GM12874 (cell line): ENCODE measurements at regions not wholly inside any gene's neighbourhood (a gene's known extent, or its start where the extent isn't known, plus 50 kb on each side); places are given as distances from the start of the nearest gene placed in this dataset.
A peak's percentile ranks its signal among the peaks of the same experiment; 100 is the strongest.

Experiments
- CTCF ChIP-seq: IDR thresholded peaks from 2 replicates; pipeline ENCODE4 v1.5.1; 2011; ENCODE audit warnings: low read depth, mild to moderate bottlenecking, control low read depth, low read length, moderate library complexity; ENCODE audit not compliant: insufficient read depth

DNA sequence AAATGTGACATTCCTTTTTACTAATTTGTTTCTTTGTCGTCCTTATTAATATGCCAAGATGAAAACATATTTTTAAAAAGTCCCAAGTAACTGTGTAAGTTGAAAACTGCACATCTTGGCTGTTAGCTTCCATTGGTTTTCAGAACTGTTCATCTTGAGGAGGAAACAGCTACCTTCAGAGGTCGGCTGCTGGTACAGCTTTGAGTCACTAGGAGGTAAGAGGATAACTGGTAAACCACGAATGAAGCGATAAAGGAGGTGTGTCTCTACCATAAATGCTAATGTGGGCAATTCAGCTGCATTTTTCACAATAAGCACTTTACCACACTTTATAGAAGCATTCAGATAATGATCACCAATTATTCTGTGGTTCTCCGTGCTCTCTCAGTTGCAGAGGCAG is 137.5 kb upstream of the KRAS start:
- TF ChIP-seq CTCF = no peak

DNA sequence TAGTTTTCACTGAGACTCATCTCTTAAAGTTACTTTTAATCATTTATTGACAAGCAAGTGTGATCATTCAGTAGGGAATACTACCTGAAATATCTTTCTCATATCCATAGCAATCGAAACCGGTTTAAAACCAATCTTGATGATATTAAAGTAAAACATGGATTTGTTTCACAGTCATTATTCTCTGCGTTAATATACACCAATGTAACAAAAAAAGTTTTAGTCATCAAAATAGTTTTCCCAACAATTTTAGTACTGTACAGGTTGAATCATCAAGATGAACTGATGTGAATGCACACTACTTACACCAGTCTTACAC is 137.0 kb upstream of the KRAS start:
- no peak for TF ChIP-seq CTCF

DNA sequence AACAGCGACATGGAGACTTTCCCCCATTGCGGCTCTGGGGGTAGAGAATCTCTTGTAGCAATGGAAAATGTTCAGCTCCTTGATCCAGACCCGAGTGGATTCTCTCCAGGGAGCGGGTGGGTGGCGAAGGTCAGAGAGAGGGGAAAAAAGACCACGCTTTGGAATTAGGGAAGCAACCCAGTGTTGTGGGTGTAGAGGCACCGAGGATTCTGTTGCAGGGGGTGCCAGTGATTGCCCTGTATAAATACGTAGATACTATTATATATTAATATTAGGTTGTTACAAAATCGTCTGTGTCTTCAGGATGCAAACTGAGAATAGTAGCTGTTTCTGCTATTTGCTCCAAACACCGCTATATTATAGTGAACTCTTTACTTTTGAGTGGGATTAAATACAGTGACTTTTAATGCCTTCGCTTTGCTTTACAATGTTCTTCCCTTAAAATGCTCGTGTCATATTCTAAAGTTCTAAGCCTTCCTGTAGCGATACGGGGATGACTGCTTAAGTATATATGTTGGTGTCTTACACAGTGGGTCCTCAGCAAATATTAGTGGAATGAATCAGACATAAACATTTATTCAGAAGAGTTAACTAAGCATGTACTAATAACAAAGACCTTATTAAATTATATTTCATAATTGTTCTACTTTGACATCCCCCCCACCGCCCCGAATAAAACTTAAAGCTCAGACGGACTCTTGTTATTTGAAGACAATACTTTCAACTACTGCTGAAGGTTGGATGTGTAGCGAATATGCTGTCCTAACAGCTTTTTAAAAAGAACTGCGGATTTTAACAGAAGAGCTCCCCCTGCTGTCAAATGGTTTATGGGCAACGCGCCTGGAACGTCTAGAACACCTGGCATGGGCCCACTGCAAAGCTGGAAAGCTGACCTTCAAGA is 136.4 kb upstream of the KRAS start:
- peak; percentile 61 for TF ChIP-seq CTCF

- no peak for TF ChIP-seq CTCF
These were observed 134.1 kb upstream of the KRAS start for GRCh38 chr12:25384893-25385248.

DNA sequence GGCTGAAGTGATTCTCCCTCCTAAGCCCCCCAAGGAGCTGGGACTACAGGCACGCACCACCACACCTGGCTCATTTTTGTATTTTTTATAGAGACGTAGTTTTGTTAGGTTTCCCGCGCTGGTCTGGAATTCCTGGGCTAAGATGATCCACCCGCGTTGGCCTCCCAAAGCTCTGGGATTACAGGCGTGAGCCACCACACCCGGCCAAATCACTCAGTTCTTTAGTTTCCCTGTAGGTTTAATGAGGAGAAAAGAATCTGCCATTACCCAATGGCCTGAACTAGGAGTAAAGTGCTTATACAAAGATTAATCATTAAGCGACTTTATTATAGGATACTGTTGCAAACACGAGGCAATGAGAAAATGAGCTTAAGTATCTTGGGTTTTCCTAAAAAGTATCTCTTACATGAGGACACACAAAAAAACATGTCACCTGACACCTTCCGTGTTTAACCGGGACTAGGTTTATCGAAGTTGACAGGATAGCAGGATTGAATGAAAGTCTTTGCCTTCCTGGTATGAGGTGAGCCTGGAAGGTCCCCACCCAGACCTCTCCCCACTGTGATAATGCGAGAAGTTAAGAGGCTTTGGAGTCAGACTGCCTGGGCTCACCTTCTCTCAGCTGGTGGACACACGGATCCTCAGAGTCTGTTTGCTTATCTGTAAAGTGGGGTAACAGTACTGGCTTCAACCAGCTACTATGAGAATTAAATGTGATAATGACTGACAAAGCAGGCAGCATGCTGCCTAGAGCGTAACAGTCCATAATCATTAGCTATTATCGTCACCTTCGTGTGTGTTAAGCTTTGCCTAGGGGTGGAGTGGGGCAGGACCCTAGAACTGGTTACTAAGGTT is 133.5 kb upstream of the KRAS start:
- no peak for TF ChIP-seq CTCF

DNA sequence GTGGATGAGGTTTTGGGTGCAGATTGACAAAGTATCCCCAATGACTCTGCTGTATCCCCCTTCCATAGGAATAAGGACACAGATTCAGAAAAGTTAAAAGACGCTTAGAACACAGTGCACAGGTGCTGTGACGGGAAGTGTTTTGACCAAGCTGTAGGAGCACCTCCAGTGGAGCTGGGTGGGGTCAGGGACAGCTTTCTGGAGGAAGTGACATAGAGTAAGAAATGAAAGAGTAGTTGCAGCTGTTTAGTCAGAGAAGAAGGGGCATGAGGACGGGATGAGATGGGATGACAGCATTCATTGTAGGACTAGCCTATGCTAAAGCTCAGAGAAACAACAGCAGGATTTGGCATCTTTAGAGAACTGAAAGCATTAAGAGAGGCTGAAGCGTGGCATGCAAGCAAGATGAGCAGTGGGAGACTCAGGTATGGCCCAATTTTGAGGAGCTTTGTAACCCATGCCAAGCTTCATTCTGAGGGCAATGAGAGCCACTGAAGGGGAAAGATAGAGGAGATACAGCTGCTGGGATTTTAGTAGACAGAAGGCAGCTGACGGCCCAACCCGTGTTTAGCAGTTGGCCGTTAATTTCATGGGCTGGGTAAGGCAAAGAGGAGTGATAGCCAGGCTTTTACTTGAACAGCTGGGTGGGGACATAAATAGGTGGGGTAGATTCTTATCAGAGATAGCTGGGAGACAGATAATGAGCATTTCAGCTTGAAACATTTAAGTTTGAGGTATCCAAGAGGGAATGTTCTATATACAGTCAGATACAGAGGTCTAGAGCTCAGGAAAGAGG is 131.8 kb upstream of the KRAS start:
- TF ChIP-seq CTCF = no peak

- no peak for TF ChIP-seq CTCF
These were observed 126.9 kb upstream of the KRAS start for GRCh38 chr12:25377469-25378177.
